ENCODE measurements at regions not wholly inside any gene's neighbourhood (a gene's known extent, or its start where the extent isn't known, plus 50 kb on each side); places are given as distances from the start of the nearest gene placed in this dataset.

DNA sequence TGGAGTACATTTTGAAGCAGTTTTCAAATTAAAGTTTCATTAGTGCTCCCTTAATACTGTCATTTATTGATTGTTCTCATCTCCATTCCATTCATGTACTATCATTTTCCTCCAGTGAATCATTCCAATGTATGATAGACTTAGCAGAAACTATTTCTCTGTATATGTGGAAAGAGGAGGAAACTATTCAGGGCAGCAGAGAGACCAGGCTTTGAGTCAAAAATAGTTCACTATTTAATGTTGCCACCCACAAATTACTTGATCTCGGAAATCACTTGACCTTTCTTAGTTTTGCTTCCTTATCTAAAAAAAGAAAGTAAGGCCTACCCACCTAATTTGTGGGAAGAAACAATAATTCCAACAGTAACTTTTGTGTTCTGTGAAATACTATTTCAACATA is 610.5 kb upstream of the ZNF385D start:
- no TSS peak for BruUV-seq (replicated peaks)
- Histone ChIP-seq H3K27me3 (ENCODE audit: control insufficient read depth in 1 of 2, insufficient read depth in 2 of 2, low read length in 2 of 2) (no peaks in the 10 kb centered on the region), H2AFZ (ENCODE audit: low read length) (no peak overlapping the region), H3K4me2 (ENCODE audit: low read depth, low read length) (no peak overlapping the region), H3K4me1 (ENCODE audit: insufficient read depth, low read length) (no peaks in the 10 kb centered on the region), H3K27ac (ENCODE audit: extremely low read length, insufficient read depth, low read length) (no peak overlapping the region), H3K79me2 (ENCODE audit: insufficient read depth, low read length) (no peaks in the 10 kb centered on the region), H4K20me1 (ENCODE audit: insufficient read depth, low read length) (no peaks in the 10 kb centered on the region), H3K36me3 (replicated peaks in 1 of 2; ENCODE audit: control insufficient read depth in 1 of 2, insufficient read depth in 2 of 2, low read length in 2 of 2) (no peaks in the 10 kb centered on the region), H3K9ac (ENCODE audit: insufficient read depth, low read depth, low read length) (no peak overlapping the region), H3K4me3 (replicated peaks in 1 of 3; ENCODE audit: insufficient read depth in 1 of 3, low read depth in 2 of 3, low read length in 3 of 3) (no peak overlapping the region), H3K9me3 (ENCODE audit: low read length) (no peaks in the 10 kb centered on the region)
- TF ChIP-seq ZBTB1 (CRISPR knock-in tag; IDR thresholded peaks at IDR 0.05; ENCODE audit: borderline replicate concordance) (no peak), POLR2G (IDR thresholded peaks at IDR 0.05; ENCODE audit: low read depth, low read length) (no peak), SETDB1 (CRISPR knock-in tag; IDR thresholded peaks at IDR 0.05; ENCODE audit: borderline replicate concordance) (no peak), JUND (CRISPR knock-in tag; IDR thresholded peaks at IDR 0.05) (no peak), ZSCAN21 (CRISPR knock-in tag; IDR thresholded peaks at IDR 0.05; ENCODE audit: borderline replicate concordance) (no peak), MAF1 (CRISPR knock-in tag; IDR thresholded peaks at IDR 0.05; ENCODE audit: borderline replicate concordance) (no peak), SP1 (IDR thresholded peaks at IDR 0.05) (no peak), SP1 (CRISPR knock-in tag; IDR thresholded peaks at IDR 0.05) (no peak)
- TF ChIP-seq, protein P1, sequence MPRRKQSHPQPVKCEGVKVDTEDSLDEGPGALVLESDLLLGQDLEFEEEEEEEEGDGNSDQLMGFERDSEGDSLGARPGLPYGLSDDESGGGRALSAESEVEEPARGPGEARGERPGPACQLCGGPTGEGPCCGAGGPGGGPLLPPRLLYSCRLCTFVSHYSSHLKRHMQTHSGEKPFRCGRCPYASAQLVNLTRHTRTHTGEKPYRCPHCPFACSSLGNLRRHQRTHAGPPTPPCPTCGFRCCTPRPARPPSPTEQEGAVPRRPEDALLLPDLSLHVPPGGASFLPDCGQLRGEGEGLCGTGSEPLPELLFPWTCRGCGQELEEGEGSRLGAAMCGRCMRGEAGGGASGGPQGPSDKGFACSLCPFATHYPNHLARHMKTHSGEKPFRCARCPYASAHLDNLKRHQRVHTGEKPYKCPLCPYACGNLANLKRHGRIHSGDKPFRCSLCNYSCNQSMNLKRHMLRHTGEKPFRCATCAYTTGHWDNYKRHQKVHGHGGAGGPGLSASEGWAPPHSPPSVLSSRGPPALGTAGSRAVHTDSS (CRISPR knock-in tag; conservative IDR thresholded peaks at IDR 0.05), result no peak
- intact Hi-C loops (cut with micrococcal nuclease; ENCODE audit: unreplicated experiment) (no loop called here), in situ Hi-C loops (cut with HindIII; ENCODE audit: extremely low pct_ligation_motif_present, low pct_unique_long_range_greater_than_20kb) (no loop called here)
- ChIA-PET POLR2A (no interaction called here), CTCF (ENCODE audit: low intra/inter-chr PET ratio, low total read pairs) (no interaction called here)
- 0% methylated on average over 1 of the region's 1 CpG for whole genome bisulfite sequencing (ENCODE audit: low lambda C conversion rate)
- FAIRE-seq, result no peak
- no peak for ATAC-seq
- DNase-seq (ENCODE audit: low spot score), result no peak

DNA sequence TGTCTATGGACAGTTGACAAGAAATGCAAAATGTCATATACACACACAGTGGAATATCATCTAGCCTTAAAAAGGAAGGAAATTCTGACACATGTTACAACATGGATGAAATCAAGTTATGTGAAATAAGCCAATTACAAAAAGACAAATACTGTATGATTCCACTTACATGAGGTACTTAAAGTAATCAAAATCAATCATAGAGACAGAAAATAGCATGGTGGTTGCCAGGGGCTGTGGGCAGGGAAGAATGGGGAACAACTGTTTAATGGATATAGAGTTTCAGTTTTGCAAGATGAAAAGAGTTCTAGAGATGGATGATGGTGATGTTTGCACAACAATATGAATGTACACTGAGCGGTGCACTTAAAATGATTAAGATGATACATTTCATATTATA is 613.8 kb upstream of the ZNF385D start:
- Histone ChIP-seq H2AFZ (ENCODE audit: low read length) (no peak overlapping the region), H4K20me1 (ENCODE audit: insufficient read depth, low read length) (no peaks in the 10 kb centered on the region), H3K79me2 (ENCODE audit: insufficient read depth, low read length) (no peaks in the 10 kb centered on the region), H3K36me3 (replicated peaks in 1 of 2; ENCODE audit: control insufficient read depth in 1 of 2, insufficient read depth in 2 of 2, low read length in 2 of 2) (no peaks in the 10 kb centered on the region), H3K4me1 (ENCODE audit: insufficient read depth, low read length) (no peaks in the 10 kb centered on the region), H3K4me3 (replicated peaks in 1 of 3; ENCODE audit: insufficient read depth in 1 of 3, low read depth in 2 of 3, low read length in 3 of 3) (no peak overlapping the region), H3K9ac (ENCODE audit: insufficient read depth, low read depth, low read length) (no peak overlapping the region), H3K27ac (ENCODE audit: extremely low read length, insufficient read depth, low read length) (no peak overlapping the region), H3K27me3 (ENCODE audit: control insufficient read depth in 1 of 2, insufficient read depth in 2 of 2, low read length in 2 of 2) (no peaks in the 10 kb centered on the region), H3K4me2 (ENCODE audit: low read depth, low read length) (no peak overlapping the region), H3K9me3 (ENCODE audit: low read length) (no peaks in the 10 kb centered on the region)
- in situ Hi-C loops (cut with HindIII; ENCODE audit: extremely low pct_ligation_motif_present, low pct_unique_long_range_greater_than_20kb) (no loop called here), intact Hi-C loops (cut with micrococcal nuclease; ENCODE audit: unreplicated experiment) (no loop called here)
- POLR2A ChIA-PET, result no interaction called here
- TF ChIP-seq ZNF616 (CRISPR knock-in tag; IDR thresholded peaks at IDR 0.05; ENCODE audit: low read depth) (no peak), REXO4 (CRISPR knock-in tag; IDR thresholded peaks at IDR 0.05; ENCODE audit: borderline replicate concordance) (no peak), ZBTB20 (CRISPR knock-in tag; IDR thresholded peaks at IDR 0.05; ENCODE audit: borderline replicate concordance, low read depth) (no peak), ZNF343 (CRISPR knock-in tag; IDR thresholded peaks at IDR 0.05) (no peak), ZNF570 (CRISPR knock-in tag; IDR thresholded peaks at IDR 0.05; ENCODE audit: borderline replicate concordance) (no peak), AKAP8 (CRISPR knock-in tag; IDR thresholded peaks at IDR 0.05) (no peak), ATRX (CRISPR knock-in tag; IDR thresholded peaks at IDR 0.05; ENCODE audit: borderline replicate concordance) (no peak), JUN (CRISPR knock-in tag; IDR thresholded peaks at IDR 0.05) (no peak), DR1 (CRISPR knock-in tag; IDR thresholded peaks at IDR 0.05) (no peak)
- TF ChIP-seq, protein P2, sequence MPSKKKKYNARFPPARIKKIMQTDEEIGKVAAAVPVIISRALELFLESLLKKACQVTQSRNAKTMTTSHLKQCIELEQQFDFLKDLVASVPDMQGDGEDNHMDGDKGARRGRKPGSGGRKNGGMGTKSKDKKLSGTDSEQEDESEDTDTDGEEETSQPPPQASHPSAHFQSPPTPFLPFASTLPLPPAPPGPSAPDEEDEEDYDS (CRISPR knock-in tag; IDR thresholded peaks at IDR 0.05), result no peak
- TF ChIP-seq, protein P3, sequence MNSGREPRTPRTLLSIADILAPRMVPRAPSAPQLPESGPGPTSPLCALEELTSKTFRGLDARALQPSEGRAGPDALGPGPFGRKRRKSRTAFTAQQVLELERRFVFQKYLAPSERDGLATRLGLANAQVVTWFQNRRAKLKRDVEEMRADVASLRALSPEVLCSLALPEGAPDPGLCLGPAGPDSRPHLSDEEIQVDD (CRISPR knock-in tag; IDR thresholded peaks at IDR 0.05; ENCODE audit: borderline replicate concordance), result no peak
- no TSS peak for BruUV-seq (replicated peaks)
- DNase-seq (ENCODE audit: low spot score) (no peak), FAIRE-seq (no peak), ATAC-seq (no peak)
- CTCF ChIA-PET (ENCODE audit: low intra/inter-chr PET ratio, low total read pairs), result no interaction called here
- whole genome bisulfite sequencing (ENCODE audit: low lambda C conversion rate), result 9% methylated on average over 1 of the region's 1 CpG

Measured in HepG2 (cell line).